PC-9 (cell line): ENCODE measurements at regions not wholly inside any gene's neighbourhood (a gene's known extent, or its start where the extent isn't known, plus 50 kb on each side); places are given as distances from the start of the nearest gene placed in this dataset.

Experiments
- CTCF ChIP-seq: fragments of 200-600 bp; sonication (generic); conservative IDR thresholded peaks from 2 replicates; pipeline ENCODE4 v1.6.1; 2017; ENCODE audit warnings: mixed run types, antibody characterized with exemption, mild to moderate bottlenecking, moderate library complexity
- EZH2 ChIP-seq: fragments of 200-600 bp; sonication (generic); IDR thresholded peaks from 2 replicates; pipeline ENCODE4 v1.8.0; 2017; ENCODE audit warnings: antibody characterized with exemption, low read depth

- TF ChIP-seq CTCF (no peak), EZH2 (no peak)
Observed at GRCh38 chr4:1462009-1462767, 55.9 kb upstream of the NKX1-1 start.
